Activated CD4-positive, CD25-positive, alpha-beta regulatory T cell treated with anti-CD3 and anti-CD28 coated beads, Interleukin-2, amount 50 U/mL, for 24 hours (primary cell): ENCODE measurements at regions not wholly inside any gene's neighbourhood (a gene's known extent, or its start where the extent isn't known, plus 50 kb on each side); places are given as distances from the start of the nearest gene placed in this dataset.
A peak's percentile ranks its signal among the peaks of the same experiment; 100 is the strongest.
"Not testable (repeated sequence)": the region's sequence is repeated elsewhere in the genome, so short reads cannot be mapped to it uniquely, and the experiment has no call there.

Experiments used
- ATAC-seq, 2 donors: fragments of 150-1000 bp; cut with Tn5 transposase; one replicate each; pipeline ENCODE4 v1.10.0; 2021; ENCODE audit warnings: mild to moderate bottlenecking in 1 of 2, moderate library complexity in 1 of 2

GRCh38 chr7:152905949-152906348 is 146.4 kb downstream of the ACTR3B start:
- ATAC-seq: no peak

- no peak for ATAC-seq
Observed at GRCh38 chr7:152907042-152907761, 147.7 kb downstream of the ACTR3B start.

- no peak for ATAC-seq
Observed at GRCh38 chr7:152909280-152909679, 149.7 kb downstream of the ACTR3B start.

DNA sequence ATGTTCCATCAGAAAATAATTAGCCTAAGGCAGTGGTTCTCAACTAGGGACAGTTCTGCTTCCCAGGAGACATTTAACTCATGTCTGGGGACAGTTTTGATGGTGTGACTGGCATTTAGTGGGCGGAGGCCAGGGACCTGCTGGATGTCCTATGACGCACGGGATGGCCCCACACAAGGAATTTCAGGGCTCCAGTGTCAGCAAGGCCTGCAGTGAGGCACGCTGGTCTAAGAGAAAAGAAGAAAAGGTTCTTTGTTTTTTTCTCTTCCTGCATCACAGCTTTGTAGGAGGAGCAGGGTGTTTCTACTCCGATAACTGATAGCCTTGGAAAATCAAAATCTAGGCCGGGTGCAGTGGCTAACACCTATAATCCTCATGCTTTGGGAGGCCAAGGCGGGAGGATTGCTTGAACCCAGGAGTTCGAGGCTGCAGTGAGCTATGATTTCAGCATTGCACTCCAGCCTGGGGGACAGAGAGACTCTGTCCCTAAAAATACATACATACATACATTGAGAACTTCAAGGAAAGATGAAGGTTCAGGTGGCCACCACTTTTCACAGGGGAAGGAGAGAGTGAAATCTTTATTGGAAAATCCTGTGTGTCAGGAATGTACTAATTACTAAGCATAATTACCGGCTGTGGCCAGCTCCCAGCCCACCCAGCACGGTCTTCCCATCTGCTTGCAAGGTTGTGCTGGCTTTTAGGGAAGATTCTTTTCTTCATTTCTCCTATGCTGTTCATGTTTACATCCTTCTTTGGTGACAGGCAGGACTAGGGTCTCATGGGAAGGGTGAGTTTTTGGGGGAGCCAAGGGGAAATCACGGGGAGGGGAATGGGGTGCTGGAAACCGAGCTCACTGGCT is 150.4 kb downstream of the ACTR3B start:
- ATAC-seq: no peak

GRCh38 chr7:152910545-152911225 is 151.1 kb downstream of the ACTR3B start:
- no peak for ATAC-seq

DNA sequence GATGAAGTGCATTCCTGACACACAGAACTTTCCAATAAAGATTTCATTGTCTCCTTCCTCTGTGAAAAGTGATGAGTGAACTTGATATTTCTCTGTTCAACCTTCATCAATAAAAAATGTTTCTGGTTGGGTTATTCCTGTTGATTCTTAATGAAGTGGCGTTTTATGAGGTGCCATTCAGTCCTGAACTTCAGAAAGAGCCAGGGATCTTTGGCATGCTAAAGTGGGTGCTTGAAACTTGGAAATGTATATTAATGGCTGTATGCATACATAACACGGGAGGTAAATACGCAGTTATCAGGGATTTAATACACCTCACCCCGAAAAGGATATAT is 151.6 kb downstream of the ACTR3B start:
- no peak for ATAC-seq

DNA sequence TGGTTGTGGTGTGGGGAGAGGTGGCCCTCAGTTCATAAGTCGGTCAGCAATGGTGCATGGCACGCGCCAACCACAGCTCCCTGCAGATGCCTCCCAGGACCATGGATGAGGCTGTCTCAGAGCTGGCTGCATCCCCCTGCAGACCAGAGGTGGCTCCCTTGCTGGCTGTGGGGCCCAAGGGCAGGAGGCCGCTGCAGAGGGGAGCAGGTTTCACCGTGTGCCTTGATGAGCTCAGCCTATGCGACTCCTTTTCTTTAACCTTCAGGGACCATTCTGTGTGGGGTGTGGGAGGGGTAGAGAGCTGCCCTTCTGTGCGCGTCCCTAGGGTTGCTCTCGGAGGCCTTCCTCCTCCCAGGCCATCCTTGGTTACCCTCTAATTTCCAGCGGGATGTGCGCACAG is 152.4 kb downstream of the ACTR3B start:
- no peak for ATAC-seq

DNA sequence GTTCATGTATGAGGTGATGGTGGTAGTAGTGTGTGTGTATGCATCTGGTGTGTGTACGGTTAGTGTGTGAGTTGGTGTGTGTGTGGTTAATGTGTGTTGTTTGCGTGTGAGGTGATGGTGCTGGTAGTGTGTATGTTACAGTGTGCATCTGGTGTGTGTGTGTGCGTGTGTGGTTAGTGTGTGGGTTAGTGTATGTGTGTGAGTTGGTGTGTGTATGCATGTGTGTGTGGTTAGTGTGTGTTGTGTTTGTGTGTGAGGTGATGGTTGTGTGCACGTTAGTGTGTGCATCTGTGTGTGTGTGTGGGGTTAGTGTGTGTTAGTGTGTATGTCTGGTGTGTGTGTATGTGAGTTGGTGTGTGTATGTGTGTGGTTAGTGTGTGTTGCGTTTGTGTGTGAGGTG is 153.0 kb downstream of the ACTR3B start:
- ATAC-seq: no peak

DNA sequence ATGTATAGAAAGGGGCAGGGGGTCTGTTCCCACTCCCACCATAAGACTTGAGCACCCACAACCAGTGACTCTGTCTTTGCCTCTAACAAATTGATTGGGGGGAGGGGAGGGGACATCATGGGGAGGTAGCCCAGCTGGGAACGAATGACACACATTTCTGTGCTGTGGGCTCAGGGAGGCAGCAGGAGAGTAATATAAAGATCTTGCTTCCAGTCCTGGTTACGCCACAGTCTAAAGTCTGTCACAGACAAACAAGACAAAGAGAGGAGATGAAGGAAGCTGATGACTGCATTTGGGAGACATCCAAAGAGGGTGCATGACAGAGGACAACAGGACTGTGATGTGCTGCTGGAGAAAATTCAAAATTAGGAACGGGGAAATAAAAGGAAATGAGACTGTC is 153.9 kb downstream of the ACTR3B start:
- ATAC-seq: no peak

DNA sequence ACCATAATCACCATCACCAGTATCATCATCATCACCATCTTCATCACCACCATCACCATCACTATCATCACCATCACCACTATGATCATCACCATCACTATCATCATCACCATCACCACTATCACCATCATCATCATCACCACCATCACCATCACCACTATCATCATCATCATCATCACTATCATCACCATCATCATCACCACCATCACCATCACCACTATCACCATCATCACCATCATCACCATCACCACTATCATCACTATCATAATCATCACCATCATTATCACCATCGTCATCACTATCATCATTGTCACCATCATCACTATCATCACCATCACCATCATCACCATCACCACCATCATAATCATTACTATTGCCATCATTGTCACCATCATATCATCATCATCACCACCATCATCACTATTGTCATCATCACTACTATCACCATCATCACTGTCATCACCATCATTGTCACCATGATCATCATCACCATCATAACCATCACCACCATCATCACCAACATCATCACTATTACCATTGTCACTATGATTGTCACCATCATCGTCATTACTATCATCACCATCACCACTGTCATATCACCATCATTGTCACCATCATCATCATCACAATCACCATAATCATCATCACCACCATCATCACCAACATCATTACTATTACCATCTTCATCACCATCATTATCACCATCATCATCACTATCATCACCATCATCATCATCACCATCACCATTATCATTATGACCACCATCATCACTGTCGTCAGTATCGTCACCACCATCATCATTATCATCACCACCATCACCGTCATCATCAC is 154.7 kb downstream of the ACTR3B start:
- no peak for ATAC-seq

GRCh38 chr7:152914845-152915102 is 155.2 kb downstream of the ACTR3B start:
- not testable (repeated sequence) for ATAC-seq

DNA sequence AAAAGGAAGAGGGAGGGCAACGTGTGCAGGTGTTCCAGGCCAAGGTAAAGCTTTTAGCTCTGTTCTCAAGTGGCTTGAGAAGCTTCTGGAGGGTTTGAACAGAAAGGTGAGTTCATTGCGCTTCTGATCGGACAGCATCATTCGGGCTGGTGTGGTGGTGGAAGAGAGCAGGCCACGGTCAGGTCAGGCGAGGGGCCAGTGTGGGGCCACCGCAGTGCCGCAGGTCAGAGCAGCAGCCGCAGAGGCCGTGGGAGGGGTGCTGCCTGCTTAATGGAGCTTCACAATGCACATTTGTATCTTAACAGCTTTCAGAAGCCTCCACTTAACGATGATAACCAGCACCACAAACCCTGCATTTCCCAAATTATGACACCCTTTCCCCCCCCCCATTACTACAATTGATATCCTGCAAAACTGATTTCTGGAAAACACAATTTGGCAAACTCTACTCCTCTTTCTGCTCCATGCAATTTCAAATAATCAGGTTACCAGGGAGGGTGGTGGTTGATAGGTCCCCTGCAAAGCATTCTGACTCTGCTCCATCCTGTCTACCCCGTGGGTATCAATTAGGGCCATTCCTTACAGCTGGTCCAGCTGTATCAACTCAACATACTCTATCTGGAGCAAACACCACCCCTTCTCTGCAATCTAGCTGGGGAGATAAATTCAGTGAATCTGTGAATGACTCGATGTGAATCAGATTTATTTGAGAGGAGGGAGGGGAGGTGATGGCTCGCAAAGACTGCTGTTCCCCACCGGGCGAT is 162.9 kb downstream of the ACTR3B start:
- no peak for ATAC-seq

- no peak for ATAC-seq
Observed at GRCh38 chr7:152923711-152924110, 164.2 kb downstream of the ACTR3B start.

GRCh38 chr7:152924238-152924637 is 164.7 kb downstream of the ACTR3B start:
- no peak for ATAC-seq

- no peak for ATAC-seq
Observed at GRCh38 chr7:152924826-152925411, 165.4 kb downstream of the ACTR3B start.

GRCh38 chr7:152925412-152926147 is 166.0 kb downstream of the ACTR3B start:
- ATAC-seq: peak in 1 of 2 donors; percentile 10

GRCh38 chr7:152931633-152932032 is 172.1 kb downstream of the ACTR3B start:
- ATAC-seq: no peak

DNA sequence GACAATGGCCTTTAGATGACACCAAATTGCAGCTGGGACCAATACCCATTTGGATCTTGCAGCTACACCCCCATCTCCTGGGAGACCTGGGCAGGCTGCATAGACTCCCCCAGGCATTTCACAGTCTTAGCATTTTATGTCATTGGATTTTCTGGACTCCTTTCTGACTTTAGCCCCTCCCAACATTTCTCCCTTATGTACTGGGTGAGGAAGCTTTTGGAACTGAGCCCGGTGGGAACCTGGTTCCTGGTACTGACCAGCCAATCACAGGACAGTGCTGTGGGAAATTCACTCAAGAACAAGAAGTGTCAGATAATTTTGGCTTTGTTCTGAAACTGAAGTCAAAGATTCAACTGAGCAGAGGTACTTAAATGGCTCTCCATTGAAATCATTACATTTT is 177.7 kb downstream of the ACTR3B start:
- no peak for ATAC-seq

DNA sequence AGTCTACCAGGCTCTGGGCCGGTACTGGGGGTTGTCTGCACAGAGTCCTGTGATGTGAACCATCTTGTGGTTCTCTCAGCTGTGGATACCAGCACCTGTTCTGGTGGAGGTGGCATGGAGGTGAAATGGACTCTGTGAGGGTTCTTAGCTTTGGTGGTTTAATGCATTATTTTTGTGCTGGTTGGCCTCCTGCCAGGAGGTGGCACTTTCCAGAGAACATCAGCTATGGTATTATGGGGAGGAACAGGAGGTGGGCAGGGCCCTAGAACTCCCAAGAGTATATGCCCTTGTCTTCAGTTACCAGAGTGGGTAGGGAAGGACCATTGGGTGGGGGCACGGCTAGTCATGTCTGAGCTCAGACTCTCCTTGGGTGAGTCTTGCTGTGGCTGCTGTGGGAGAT is 187.1 kb downstream of the ACTR3B start:
- not testable (repeated sequence) for ATAC-seq

DNA sequence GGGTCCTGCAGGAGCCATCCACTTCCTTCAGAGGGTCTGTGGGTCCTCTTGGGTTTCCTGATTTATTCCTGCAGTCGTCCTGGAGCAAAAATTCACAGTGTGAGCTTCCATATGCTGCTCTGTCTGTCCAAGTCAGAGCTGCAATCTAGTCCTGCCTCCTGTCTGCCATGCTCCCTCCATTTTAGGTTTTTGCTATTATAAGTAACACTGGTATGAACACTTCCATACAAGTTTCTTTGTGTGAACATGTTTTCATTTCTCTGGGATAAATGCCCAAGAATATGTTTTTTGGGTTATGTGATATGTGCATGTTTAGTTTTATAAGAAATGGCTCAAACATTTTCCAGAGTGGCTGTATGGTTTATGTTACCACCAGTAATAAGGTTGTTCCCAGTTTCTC is 188.1 kb downstream of the ACTR3B start:
- no peak for ATAC-seq

GRCh38 chr7:152949253-152949652 is 189.7 kb downstream of the ACTR3B start:
- ATAC-seq: no peak
